H1 (cell line): ENCODE measurements at regions not wholly inside any gene's neighbourhood (a gene's known extent, or its start where the extent isn't known, plus 50 kb on each side); places are given as distances from the start of the nearest gene placed in this dataset.

Experiments used
- CBX8 ChIP-seq: fragments of 300-800, 300-1000 bp; sonication (generic); IDR thresholded peaks from 2 replicates; pipeline ENCODE4 v1.7.1; 2016; ENCODE audit warnings: low read depth, low read length, borderline replicate concordance
- CTBP2 ChIP-seq: IDR thresholded peaks from 2 replicates; pipeline ENCODE4 v1.7.0; 2011; ENCODE audit warnings: borderline replicate concordance, mild to moderate bottlenecking, moderate library complexity, mixed read lengths, low read length; ENCODE audit not compliant: insufficient read depth, insufficient read length

- no peak for TF ChIP-seq CBX8
- no peak for TF ChIP-seq CTBP2
These were observed 665.5 kb downstream of the GBE1 start (continued) for GRCh38 chr3:81095956-81096355.
